Epidermal melanocyte (primary cell): ENCODE measurements at regions not wholly inside any gene's neighbourhood (a gene's known extent, or its start where the extent isn't known, plus 50 kb on each side); places are given as distances from the start of the nearest gene placed in this dataset.
"Not testable (repeated sequence)": the region's sequence is repeated elsewhere in the genome, so short reads cannot be mapped to it uniquely, and the experiment has no call there.

Experiments
- DNase-seq: peaks from one replicate; pipeline ENCODE4 v3.0.0; 2011; ENCODE audit warnings: low spot score; ENCODE audit not compliant: insufficient read length

DNA sequence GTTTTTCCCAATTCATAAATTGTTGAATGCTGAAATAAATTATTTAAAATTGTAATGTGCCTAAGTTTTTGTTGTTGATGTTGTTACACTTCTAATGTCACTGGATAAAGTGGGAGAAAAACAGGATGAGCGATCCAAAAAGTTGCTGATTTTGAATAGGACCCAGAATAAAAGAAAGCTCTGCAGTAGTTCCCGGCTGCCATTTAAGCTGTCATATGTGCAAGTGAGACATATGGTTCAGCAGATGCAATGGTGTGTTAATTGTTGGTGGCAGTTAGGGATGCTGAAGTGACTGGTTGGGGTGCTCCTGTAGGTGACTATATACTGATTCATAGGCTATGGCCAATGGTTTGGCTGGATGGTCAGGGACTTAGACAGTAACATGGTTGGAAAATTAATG lies 1517.4 kb upstream of the LRRTM3 start:
- DNase-seq, result no peak

DNA sequence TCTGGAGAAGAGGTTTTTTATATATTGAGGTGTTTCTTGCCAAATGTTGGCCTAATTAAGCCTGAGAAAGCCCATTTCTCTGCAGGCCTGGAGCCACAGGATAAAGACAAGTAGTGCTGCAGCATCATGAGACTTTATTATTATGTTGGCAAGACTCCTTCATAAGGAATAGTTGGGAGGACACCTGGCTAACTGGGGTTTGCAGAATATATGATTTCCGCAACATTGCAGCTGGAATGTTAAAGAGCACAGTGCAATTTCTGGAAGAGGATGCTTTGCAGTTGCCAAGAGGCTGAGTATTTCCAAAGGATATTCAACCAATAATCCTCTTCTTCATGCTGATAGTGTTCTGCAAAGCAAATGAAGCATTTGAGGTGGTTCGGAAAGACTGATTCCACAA lies 1512.8 kb upstream of the LRRTM3 start:
- no peak for DNase-seq

DNA sequence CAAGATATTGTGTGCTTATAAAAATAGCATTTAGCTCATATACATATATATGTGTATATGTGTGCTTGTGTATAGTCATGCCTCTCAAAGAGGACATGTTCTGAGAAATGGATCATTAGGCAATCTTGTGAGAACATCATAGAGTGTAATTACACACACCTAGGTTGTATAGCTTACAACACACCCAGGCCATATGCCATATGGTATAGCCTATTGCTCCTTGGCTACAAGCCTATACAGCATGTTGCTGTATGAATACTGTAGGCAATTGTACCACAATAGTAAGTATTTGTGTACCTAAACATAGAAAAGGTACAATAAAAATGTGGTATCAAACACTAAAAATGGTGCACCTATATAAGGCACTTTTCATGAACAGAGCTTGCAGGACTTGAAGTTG lies 1510.5 kb upstream of the LRRTM3 start:
- DNase-seq, result no peak

DNA sequence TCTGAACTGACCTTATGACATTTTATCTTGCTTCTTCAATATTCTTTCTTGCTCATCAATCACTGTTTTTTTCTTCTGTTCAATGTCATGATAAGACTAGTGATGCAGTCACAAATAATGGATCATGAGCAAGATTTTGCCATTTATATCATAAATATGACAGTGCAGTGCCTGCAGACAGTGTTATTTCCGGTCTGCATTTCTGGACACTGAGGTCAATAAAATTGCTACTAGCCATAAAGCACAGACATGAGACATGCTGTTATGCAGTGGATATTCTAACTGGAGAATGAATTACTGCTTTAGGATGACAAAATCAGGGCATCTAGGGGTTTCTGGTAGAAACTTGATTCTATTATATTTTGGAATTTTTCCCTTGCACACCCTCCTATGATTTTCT lies 1509.7 kb upstream of the LRRTM3 start:
- no peak for DNase-seq

DNA sequence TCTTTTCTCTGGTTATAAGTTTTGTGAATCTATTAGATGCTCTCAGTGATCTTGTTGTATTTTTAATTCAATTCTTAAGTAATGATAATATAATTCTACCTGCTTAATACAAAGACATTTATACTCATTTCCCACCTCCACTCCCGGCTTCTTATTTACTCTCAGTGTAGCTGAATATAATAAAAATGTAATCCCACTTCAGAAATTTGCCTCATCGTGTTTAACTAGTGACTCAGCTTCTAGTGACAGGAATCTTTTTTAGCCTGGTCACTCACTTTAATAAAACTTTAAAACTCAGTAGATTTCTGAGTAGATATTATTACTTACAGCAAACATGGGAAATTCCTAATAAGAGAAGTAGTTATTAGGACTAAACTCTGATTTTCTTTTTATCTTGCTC lies 1506.2 kb upstream of the LRRTM3 start:
- DNase-seq, result no peak

DNA sequence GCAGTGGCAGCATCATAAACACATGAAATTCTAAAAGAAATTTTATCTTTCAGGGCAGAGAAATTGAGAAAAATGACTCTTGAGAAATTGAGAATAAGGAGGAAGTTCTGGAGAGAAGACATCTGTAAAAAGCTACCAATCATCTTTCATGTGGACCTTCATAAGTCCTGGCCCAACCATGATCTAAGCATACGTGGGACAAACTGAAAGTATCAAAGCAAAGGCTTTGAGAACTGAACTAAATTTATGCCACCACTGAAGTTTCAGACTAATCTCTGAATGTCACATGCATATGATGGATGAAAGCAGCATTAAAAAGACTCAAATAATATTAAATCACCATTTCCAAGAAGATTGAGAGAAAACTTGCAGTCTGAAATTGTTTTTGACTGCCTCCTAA lies 1502.8 kb upstream of the LRRTM3 start:
- no peak for DNase-seq

DNA sequence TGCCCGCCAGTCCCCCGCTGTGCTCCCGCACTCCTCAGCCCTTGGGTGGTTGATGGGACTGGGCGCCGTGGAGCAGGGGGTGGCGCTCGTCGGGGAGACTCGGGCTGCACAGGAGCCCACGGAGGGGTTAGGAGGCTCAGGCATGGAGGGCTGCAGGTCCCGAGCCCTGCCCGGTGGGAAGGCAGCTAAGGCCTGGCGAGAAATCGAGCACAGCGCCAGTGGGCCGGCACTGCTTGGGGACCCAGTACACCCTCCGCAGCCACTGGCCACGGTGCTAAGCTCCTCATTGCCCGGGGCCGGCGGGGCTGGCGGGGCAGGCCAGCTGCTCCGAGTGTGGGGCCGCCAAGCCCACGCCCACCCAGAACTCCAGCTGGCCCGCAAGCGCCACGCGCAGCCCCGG lies 1496.5 kb upstream of the LRRTM3 start:
- not testable (repeated sequence) for DNase-seq

DNA sequence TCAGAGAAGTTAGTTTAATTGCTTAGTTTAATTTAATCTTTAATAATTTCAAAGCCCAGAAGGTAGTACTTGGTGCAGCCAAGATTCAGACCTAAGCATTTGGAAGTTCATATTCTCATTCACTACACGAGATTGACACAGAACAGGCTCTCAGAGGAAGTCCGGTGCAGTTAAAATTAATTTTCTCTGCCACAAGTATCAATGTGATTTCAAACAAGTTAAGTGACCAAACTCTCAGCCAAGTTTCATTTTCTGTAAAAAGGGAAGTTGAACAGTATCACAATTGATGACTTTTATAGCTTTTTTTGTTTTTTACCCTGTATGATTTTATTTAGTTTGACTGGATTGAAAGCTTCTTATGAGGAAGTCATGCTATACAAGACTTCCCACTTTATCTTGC lies 1494.9 kb upstream of the LRRTM3 start:
- no peak for DNase-seq

DNA sequence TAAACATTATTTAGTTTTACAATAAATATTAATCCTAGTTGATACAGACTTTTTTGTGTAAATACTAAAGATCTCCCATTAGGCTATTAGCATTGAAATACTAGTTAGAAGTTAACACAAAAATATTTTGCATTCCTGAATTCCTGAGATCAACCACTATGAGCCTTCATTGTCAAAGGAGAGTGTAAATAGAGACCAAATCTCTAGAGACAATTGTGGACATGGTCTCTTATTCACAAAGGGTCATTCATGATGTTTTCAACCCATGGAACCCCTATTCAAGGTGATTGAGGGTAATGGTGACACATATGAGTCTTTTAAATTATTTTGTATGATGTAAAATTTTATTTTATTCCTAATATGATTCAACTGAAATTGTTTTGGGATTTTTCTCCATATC lies 1454.8 kb upstream of the LRRTM3 start:
- no peak for DNase-seq

DNA sequence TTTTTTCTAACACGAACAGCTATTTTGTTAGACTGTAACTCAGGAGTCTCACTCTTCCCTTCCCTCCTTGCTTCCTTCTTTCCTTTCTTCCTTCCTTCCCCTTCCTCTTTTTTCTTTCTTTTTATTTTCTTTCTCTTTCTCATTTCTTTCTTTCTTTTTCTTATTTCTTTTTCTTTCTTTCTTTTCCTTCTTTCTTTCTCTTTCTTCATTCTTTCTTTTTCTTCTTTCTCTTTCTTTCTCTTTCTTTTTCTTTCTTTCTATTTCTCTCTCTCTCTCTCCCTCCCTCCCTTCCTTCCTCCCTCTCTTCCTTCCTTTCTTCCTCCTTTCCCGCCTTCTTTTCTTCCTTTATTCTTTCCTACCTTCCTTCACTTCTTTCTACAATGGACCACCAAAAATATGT lies 1443.0 kb upstream of the LRRTM3 start:
- DNase-seq, result no peak

DNA sequence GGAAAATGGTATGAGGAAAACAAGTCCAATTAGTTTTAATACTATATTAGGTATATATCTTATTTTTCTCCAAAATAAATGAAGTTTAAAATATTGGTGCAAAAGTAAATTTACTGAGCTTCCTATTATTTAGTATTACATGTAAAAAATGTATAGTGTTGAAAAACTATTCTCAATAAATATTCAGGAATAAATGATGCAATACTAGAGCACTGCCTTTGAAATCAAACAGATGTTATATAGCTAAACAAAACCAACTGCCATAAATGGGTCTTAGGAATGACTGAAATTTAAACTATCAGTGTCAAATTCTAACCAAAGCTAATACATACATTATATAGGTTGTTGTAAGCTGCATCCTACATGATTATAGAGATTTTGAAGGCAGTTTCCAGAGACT lies 1434.0 kb upstream of the LRRTM3 start:
- DNase-seq, result no peak

DNA sequence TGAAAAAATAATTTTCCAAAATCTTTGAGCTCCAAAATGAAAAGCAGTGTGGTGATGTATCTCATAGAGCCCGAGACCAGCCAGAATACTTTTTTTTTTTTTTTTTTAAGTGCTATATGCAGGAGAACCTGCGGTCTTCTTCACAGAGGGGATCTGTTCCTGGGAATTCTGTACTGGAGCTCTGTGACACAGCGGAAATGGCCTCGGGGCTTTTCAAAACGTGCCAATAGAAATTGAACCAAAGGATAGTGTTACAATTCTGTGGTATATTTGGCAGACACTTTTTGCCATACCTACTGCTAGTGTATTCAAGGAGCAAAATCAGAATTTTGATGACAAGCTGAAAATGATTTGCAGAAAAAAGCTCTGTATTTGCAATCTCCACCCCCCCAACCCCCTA lies 1429.3 kb upstream of the LRRTM3 start:
- no peak for DNase-seq

DNA sequence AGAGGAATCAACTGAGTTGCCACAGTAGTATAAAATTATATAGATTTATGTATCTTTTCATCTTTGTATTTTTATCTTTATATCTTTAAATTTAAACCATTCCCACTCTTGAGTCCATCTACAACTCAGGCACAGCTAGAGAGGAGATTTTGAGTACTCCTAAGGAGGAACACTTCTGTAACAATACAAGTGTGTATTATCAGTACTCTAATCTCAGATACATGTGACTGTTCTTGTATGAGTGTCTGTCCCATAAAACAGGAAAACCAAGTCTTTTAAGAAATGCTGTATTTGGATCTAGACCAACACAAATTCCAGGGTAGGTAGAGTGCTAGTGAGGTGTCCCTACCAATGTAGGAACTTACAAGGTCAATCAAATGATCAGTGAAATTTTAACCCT lies 1428.0 kb upstream of the LRRTM3 start:
- no peak for DNase-seq

DNA sequence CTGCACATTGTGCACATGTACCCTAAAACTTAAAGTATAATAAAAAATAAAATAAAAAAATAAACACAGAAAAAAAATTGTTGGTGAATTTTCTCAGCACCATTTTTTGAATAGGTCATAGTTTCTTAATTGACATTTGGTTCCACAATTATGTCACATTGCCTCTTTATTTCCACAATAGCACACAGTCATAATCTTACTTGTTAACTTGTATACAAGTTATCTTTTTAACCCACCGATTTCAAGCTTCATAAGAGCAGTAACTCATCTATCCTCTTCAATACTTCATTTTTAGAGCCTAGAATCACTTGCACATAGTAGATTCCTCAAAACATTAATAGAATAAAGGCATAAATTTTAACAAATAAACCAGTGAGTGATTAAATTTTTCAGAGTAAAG lies 1425.1 kb upstream of the LRRTM3 start:
- DNase-seq, result no peak

DNA sequence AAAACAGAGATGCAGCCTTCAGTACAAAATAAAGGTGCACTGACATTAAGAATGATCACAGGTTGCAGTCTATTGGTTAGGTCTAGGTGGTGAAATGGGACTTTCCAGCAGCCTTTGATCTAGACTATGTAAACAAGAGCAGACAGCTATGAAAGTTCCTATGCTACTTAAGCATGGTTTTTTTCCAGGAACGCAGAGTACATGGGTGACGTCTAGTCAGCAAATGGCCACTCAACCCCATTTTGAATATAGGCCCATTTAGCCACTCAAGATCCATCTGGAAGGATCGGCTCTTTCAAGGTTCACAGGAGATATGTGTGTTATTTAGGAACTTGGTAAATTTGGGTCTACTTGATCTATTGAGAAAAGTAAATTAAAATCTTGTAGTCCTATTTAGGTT lies 1424.6 kb upstream of the LRRTM3 start:
- DNase-seq, result no peak

DNA sequence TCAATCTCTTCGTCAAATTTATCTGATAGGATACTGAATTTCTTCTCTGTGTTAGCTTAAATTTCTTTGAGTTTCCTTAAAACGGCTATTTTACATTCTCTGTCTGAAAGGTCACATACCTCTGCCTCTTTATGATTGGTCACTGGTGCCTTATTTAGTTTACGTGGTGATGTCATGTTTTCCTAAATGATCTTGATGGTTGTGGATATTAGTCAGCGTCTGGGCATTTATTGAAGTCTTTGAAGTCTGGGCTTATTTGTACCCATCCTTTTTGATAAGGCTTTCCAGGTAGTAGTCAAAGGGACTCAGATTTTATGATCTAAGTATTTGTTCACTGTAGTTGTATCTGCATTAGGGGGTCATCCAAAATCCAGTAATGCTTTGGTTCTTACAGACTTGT lies 1407.5 kb upstream of the LRRTM3 start:
- DNase-seq, result no peak

DNA sequence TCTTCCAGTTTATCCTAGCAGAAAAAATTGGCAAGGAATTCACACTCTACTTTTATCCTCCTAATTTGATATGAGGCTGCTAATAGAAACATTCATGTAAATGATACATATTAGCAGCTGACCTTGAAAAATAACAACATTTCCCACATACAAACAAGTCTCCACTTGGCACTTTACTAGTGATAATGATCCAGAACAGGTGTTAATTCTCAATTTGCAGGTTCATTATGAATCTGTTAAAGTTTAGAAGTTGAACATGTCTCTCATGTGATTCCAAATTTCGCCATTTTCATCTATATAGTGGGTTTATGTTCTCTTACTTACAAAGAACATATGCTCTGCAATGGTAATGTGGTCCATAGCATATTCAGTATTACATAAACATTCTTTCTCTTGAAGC lies 1396.8 kb upstream of the LRRTM3 start:
- no peak for DNase-seq

DNA sequence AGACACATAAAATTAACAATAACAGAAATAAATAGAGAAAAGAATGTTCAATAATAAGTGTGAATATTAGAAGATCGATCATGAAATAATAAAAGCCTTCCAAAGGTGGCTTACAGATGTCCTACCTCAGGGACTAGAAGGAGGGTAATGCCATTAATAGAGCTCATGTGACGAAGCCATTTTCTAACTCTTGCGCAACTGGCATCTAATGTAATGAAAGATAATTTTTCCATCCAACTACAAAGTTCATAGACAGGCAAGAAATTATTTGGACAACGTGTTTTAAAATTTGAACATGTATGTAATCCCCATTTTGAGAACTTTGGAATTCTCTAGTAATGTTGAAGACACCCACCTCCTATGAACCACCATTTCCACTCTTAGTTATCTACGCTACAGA lies 1394.3 kb upstream of the LRRTM3 start:
- DNase-seq, result no peak

DNA sequence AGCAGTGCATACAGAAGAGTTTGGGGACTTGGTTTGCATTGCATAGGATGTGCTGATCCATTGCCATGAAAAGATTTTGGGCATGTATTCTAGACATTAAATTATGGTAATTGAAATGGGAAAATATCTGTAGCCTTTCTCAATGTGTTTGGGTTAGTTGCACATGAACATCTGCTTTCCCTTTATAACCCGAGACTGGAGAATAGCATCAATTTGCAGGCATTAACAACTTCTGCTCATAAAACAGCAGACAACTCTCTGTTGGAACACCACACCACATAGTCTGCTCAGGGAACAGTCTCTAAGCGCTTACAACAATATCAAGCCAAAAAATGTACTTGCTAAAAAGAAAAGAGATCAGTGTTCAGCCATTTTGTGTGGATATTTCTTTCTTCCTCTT lies 1391.1 kb upstream of the LRRTM3 start:
- no peak for DNase-seq

DNA sequence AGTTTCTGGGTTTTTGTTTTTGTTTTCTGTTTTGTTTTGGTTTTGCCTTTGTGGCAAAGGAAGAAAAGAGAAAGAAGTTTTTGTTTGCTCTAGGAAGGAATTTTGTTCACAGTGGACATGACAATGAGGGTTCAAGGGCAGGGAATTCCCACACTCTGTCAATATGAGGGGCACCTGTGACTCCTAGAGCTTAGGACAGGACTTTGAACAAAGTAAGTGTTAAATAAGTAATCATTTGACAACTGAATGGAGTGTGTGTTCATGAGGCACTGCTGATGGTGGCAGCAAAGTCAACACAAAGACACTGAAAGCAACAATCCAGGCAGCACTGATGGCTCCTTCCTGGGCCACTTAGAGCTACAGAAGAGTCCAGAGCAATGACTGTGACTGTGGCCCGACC lies 1381.1 kb upstream of the LRRTM3 start:
- DNase-seq, result no peak

DNA sequence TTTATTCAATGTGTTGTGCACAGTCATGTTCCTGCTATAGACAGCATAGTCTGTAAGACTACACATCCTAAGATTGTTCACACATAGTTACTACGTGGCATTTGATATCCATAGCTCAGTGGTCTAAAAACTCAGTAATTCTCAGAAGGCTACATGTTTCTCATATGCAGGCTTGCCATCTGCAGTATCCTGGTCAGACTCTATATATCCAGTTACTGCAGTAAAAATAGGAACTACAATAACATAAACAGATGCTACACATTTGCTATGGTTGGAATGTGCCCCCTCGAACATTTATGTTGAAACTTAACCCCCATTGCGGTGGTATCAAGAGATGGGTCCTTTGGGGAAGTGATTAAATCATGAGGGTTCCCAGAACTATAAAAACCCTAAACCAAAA lies 1377.8 kb upstream of the LRRTM3 start:
- DNase-seq, result no peak

DNA sequence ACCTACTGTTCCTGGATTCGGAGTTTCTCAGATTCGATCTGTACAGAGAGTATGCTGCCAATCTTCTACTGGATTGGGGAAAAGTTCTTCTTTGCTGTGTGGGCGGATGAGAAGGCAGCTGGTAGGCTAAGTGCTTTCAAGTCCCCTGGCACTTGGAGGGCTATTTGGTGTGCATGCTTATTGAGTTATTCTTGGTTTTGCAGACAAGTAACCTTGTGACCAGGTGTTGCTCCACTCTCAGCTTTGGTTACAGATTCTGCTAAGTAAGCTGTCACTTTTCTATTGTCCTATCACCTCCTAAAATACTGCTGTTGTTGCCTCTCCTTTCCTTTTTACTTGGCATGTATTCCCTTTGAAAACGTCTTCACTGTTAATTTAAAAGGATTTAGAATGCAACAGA lies 1375.1 kb upstream of the LRRTM3 start:
- no peak for DNase-seq

DNA sequence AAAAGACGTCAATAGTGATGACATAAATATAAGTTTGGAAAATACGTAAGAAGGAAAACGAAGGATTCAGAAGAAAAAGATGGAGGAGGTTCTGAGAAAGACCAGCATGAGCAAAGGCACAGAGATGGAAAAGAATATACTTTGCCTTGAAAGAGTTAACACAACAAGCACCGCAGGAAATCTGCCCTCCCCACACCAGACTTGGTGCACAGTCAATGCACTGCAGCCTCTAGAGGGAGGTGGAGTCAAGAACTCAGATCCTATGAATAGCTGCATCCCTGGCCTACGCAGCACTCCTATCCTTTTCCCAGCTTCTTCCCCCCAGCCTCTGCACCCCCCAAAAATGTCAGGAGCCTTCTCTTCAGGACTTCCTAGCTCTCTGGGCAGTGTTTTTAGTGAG lies 1370.6 kb upstream of the LRRTM3 start:
- DNase-seq, result no peak

DNA sequence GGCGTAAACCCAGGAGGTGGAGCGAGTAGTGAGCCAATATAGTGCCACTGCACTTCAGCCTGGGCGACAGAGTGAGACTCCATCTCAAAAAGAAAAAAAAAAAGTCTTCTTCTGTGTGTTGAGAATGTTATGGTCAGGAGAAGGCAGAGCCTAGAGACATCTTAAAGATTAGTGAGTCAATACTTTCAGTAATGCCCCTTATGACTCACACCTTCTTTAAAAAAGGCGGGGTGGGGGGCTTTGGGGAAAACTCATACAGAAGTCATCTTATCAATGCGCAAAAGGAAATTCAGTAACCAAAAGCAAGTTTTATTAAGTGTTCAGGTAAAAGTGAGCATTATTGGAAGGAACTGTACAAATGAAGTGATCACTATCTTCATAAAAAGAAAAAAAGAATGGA lies 1369.8 kb upstream of the LRRTM3 start:
- DNase-seq, result no peak

DNA sequence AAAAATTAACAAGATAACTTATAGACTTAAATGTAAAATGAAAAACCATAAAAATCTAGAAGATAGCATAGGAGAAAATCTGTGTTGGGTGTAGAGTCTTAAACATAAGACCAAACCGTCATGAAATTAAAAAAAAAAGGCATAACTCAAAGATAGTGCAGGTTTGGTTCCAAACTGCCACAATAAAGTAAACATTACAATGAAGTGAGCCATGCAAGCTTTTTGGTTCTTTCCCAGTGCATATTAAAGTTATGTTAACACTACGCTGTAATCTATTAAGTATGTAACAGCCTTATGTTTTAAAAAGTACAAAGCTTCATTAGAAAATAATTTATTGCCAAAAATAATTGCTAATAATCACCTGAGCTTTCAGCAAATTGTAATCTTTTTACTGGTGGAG lies 1366.5 kb upstream of the LRRTM3 start:
- no peak for DNase-seq
